ENCODE measurements at regions not wholly inside any gene's neighbourhood (a gene's known extent, or its start where the extent isn't known, plus 50 kb on each side); places are given as distances from the start of the nearest gene placed in this dataset.

DNA sequence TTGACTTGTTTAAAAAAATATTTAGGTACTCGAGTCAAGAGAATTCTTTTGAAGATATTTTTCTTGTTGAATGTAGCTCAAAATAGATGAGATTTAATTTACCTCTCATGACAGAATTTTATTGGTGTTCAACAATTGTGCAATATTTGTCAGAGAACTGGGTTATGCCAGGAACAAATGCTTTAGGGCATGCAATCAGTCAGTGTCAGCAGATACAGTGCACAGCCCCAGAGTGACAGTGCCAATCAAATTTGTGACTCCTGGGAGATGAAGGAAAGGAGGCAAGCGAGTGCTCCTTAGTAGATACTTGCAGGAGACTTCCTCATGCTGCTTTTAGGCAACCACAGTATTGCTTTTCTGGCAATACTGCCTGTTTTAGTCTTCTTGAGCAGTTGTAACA lies 81.2 kb upstream of the DSEL start:
- Histone ChIP-seq H3K4me1 (no peaks in the 10 kb centered on the region), H3K4me3 (no peak overlapping the region), H3K27me3 (ENCODE audit: low read depth) (no peaks in the 10 kb centered on the region), H3K9me3 (replicated peaks) (peaks cover 31% of the 10 kb centered on the region), H3K27ac (replicated peaks) (no peak overlapping the region), H3K36me3 (no peaks in the 10 kb centered on the region)
- no peak for DNase-seq
- intact Hi-C loops (cut with micrococcal nuclease) = no loop called here
- TF ChIP-seq, protein P1, sequence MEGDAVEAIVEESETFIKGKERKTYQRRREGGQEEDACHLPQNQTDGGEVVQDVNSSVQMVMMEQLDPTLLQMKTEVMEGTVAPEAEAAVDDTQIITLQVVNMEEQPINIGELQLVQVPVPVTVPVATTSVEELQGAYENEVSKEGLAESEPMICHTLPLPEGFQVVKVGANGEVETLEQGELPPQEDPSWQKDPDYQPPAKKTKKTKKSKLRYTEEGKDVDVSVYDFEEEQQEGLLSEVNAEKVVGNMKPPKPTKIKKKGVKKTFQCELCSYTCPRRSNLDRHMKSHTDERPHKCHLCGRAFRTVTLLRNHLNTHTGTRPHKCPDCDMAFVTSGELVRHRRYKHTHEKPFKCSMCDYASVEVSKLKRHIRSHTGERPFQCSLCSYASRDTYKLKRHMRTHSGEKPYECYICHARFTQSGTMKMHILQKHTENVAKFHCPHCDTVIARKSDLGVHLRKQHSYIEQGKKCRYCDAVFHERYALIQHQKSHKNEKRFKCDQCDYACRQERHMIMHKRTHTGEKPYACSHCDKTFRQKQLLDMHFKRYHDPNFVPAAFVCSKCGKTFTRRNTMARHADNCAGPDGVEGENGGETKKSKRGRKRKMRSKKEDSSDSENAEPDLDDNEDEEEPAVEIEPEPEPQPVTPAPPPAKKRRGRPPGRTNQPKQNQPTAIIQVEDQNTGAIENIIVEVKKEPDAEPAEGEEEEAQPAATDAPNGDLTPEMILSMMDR (IDR thresholded peaks at IDR 0.05; ENCODE audit: borderline replicate concordance) = no peak

GRCh38 chr18:67596003-67596402 lies 79.5 kb upstream of the DSEL start:
- H3K27me3 ChIP-seq (ENCODE audit: low read depth) = no peaks in the 10 kb centered on the region
- H3K9me3 ChIP-seq (replicated peaks) = peaks cover 22% of the 10 kb centered on the region
- TF ChIP-seq, protein P1 (IDR thresholded peaks at IDR 0.05; ENCODE audit: borderline replicate concordance) = no peak
- no peak overlapping the region for H3K4me3 ChIP-seq
- no peaks in the 10 kb centered on the region for H3K4me1 ChIP-seq
- DNase-seq = no peak
- H3K27ac ChIP-seq (replicated peaks) = no peak overlapping the region
- no peaks in the 10 kb centered on the region for H3K36me3 ChIP-seq
- intact Hi-C loops (cut with micrococcal nuclease) = no loop called here

- Histone ChIP-seq H3K27me3 (ENCODE audit: low read depth) (no peaks in the 10 kb centered on the region), H3K4me3 (no peak overlapping the region), H3K9me3 (replicated peaks) (peaks cover 13% of the 10 kb centered on the region), H3K4me1 (no peaks in the 10 kb centered on the region), H3K27ac (replicated peaks) (no peak overlapping the region), H3K36me3 (no peaks in the 10 kb centered on the region)
- intact Hi-C loops (cut with micrococcal nuclease) = no loop called here
- no peak for DNase-seq
- TF ChIP-seq, protein P1 (IDR thresholded peaks at IDR 0.05; ENCODE audit: borderline replicate concordance) = no peak
Measured at GRCh38 chr18:67590571-67591141, 74.1 kb upstream of the DSEL start.

GRCh38 chr18:67589325-67589724 lies 72.8 kb upstream of the DSEL start:
- intact Hi-C loops (cut with micrococcal nuclease) = no loop called here
- Histone ChIP-seq H3K27ac (replicated peaks) (no peak overlapping the region), H3K9me3 (replicated peaks) (no peaks in the 10 kb centered on the region), H3K36me3 (no peaks in the 10 kb centered on the region), H3K4me1 (no peaks in the 10 kb centered on the region), H3K27me3 (ENCODE audit: low read depth) (no peaks in the 10 kb centered on the region), H3K4me3 (no peak overlapping the region)
- no peak for DNase-seq
- TF ChIP-seq, protein P1 (IDR thresholded peaks at IDR 0.05; ENCODE audit: borderline replicate concordance) = no peak

DNA sequence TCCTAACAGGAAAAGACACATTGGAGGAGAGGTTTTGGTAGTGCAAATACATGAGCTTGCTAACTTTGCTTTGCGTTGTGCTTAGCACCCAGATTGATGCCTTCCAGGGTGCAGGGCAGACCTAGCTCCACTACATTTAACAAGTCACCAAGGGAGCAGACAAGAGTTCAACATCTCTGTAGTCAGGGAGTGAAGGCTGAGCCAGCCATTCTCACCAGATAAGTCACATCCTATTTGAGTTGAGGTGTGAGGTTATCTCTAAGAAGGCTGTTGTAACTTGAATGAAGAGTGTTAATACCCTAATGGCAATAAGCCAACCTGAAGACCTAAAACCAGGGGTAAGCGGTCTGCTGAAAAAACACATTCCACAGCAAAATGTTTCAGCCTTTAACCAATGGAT lies 69.6 kb upstream of the DSEL start:
- no peak overlapping the region for H3K4me3 ChIP-seq
- TF ChIP-seq, protein P1 (IDR thresholded peaks at IDR 0.05; ENCODE audit: borderline replicate concordance) = no peak
- no peaks in the 10 kb centered on the region for H3K27me3 ChIP-seq (ENCODE audit: low read depth)
- no peak for DNase-seq
- no peak overlapping the region for H3K27ac ChIP-seq (replicated peaks)
- H3K4me1 ChIP-seq = no peaks in the 10 kb centered on the region
- intact Hi-C loops (cut with micrococcal nuclease) = no loop called here
- H3K36me3 ChIP-seq = no peaks in the 10 kb centered on the region
- no peaks in the 10 kb centered on the region for H3K9me3 ChIP-seq (replicated peaks)
